PFSK-1 (cell line): ENCODE measurements at regions not wholly inside any gene's neighbourhood (a gene's known extent, or its start where the extent isn't known, plus 50 kb on each side); places are given as distances from the start of the nearest gene placed in this dataset.

Experiments
- FOXP2 ChIP-seq: optimal IDR thresholded peaks from 2 replicates; pipeline ENCODE3; 2011; ENCODE audit warnings: borderline replicate concordance, control low read depth, inconsistent platforms; ENCODE audit not compliant: insufficient read depth; ENCODE audit errors: extremely low read length, extremely low read depth
- POLR2AphosphoS5 ChIP-seq: IDR thresholded peaks from 2 replicates; pipeline ENCODE4 v1.6.1; 2012; ENCODE audit warnings: low read depth, mild to moderate bottlenecking, control low read depth, low read length, moderate library complexity
- SIN3A ChIP-seq: IDR thresholded peaks from 2 replicates; pipeline ENCODE4 v1.6.1; 2012; ENCODE audit warnings: mild to moderate bottlenecking, low read length, moderate library complexity, borderline replicate concordance; ENCODE audit not compliant: insufficient read depth
- TAF1 ChIP-seq: IDR thresholded peaks from 2 replicates; pipeline ENCODE4 v1.6.1; 2012; ENCODE audit warnings: low read length, control low read depth, borderline replicate concordance; ENCODE audit not compliant: insufficient read depth
- TF ChIP-seq, protein P1 (sequence below), 2 experiments: IDR thresholded peaks; 2 replicates each; pipeline versions ENCODE4 v1.6.1 to v1.8.0; 2011 to 2012; ENCODE audit warnings: low read depth in 2 of 2, low read length in 2 of 2, control low read depth in 1 of 2, inconsistent platforms in 1 of 2, mild to moderate bottlenecking in 1 of 2, moderate library complexity in 1 of 2; ENCODE audit not compliant: insufficient read depth in 1 of 2

DNA sequence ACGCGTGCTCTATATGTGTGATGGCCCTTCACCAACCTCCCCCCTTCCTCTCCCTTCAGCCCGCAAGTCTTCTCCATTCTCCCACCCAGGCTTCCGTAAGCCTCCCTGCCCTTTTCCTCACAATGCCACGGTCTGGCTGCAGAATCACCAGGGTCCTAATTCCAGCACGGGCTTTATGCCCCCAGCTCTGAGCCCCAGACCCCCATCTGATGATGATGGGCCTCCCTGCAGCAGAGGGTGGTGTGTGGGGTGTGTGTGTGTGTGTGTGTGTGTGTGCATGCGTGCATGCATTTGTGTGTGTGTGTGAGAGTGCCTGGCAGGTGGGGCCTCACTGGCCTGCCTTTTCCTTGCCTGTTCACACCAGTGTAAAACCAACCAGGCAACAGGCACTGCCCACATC, 109.9 kb downstream of the OAT start:
- TF ChIP-seq TAF1: no peak
- TF ChIP-seq FOXP2: no peak
- TF ChIP-seq, protein P1, sequence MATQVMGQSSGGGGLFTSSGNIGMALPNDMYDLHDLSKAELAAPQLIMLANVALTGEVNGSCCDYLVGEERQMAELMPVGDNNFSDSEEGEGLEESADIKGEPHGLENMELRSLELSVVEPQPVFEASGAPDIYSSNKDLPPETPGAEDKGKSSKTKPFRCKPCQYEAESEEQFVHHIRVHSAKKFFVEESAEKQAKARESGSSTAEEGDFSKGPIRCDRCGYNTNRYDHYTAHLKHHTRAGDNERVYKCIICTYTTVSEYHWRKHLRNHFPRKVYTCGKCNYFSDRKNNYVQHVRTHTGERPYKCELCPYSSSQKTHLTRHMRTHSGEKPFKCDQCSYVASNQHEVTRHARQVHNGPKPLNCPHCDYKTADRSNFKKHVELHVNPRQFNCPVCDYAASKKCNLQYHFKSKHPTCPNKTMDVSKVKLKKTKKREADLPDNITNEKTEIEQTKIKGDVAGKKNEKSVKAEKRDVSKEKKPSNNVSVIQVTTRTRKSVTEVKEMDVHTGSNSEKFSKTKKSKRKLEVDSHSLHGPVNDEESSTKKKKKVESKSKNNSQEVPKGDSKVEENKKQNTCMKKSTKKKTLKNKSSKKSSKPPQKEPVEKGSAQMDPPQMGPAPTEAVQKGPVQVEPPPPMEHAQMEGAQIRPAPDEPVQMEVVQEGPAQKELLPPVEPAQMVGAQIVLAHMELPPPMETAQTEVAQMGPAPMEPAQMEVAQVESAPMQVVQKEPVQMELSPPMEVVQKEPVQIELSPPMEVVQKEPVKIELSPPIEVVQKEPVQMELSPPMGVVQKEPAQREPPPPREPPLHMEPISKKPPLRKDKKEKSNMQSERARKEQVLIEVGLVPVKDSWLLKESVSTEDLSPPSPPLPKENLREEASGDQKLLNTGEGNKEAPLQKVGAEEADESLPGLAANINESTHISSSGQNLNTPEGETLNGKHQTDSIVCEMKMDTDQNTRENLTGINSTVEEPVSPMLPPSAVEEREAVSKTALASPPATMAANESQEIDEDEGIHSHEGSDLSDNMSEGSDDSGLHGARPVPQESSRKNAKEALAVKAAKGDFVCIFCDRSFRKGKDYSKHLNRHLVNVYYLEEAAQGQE (IDR thresholded peaks at IDR 0.05; ENCODE audit: insufficient read depth in 1 of 2, low read depth in 2 of 2, low read length in 2 of 2): no peak
- no peak for TF ChIP-seq SIN3A
- no peak for TF ChIP-seq POLR2AphosphoS5

DNA sequence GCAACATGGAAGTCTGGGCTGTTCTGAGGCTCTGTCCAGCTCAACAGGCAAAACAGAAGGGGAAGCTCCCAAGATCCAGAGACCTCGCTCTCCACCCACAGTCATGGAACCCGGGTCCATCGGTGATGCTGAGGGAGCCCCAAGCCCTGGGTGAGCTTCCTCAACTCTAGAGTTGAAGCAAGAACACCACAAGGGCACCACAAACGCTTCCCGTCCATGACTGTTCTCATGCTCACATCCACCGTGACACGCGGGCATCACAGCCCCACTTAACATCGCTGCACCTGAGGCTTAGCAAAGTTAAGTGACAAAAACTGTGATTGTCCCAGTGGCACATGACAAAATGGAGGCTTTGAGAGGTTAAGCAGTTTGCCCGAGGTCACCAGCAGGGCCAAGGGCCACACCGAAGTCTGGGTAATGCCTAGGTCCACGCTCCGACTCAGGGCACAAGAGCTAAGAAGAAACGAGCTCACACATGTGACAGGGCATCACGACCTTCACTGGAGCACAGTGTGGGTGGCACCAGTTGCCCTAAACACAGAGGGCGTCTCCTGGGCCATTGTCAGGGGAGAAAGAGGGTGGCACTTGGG, 110.6 kb downstream of the OAT start:
- TF ChIP-seq POLR2AphosphoS5: no peak
- no peak for TF ChIP-seq SIN3A
- TF ChIP-seq TAF1: no peak
- TF ChIP-seq, protein P1 (IDR thresholded peaks at IDR 0.05; ENCODE audit: insufficient read depth in 1 of 2, low read depth in 2 of 2, low read length in 2 of 2): no peak
- no peak for TF ChIP-seq FOXP2

DNA sequence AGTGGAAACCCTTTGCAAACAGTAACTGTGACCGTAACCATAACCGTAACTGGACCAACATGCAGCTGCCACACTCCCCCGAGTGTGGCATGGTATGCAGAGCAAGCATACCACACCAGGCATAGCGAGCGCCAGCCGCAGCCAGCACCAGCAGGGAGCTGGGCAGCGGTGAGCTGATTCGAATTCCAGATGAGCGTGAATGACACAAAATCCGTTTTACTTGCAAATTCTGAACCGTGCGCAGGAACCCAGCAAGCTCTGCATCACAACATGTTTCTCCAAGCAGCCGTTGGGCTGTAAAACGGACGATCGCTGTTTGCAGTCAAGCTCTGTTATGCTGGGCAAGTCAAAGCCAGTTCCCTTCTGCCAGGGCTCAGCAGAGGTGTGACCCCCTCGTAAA, 111.1 kb downstream of the OAT start:
- TF ChIP-seq FOXP2 (no peak), SIN3A (no peak), POLR2AphosphoS5 (no peak), TAF1 (no peak)
- TF ChIP-seq, protein P1 (IDR thresholded peaks at IDR 0.05; ENCODE audit: insufficient read depth in 1 of 2, low read depth in 2 of 2, low read length in 2 of 2): no peak

DNA sequence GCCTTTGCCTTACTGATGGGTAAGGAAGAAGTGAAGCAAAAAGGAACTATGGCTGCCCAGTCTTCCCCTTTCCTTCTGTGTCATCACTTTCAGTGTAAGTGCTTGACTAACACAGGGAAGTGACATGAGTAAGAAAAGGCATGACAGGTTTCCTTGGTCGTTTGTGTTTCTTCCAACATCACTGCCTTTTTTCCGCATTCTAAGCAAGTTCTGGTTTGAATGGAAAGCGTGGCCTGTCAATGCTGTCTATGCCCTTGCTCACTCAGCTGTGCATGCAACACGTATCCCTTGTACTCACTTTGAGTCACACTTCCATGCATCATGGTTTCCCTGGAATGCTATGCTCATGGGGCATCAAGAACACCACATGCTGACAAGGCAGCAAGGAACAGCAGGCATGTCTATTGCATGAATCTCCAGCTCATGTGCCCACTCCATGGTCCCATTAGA, 111.8 kb downstream of the OAT start:
- TF ChIP-seq TAF1 (no peak), FOXP2 (no peak), SIN3A (no peak), POLR2AphosphoS5 (no peak)
- TF ChIP-seq, protein P1 (IDR thresholded peaks at IDR 0.05; ENCODE audit: insufficient read depth in 1 of 2, low read depth in 2 of 2, low read length in 2 of 2): no peak

DNA sequence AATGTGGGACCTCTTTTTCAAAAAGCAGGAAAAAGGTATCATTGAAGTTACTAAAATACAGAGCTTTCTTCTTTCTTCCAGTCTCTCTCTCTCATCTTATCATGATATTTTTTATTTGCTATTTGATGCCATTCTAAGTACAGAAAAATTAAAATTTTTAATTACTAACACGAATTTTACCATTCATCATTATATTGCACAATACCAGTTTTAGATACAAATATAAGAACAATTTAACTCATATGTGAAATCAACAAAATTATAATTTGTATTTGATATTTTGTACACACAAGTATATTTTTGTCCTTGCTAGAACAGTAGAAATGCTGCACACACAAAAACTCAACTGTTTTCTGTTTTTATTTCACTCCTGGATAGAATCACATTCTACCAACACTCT, 112.2 kb downstream of the OAT start:
- TF ChIP-seq POLR2AphosphoS5: no peak
- TF ChIP-seq SIN3A: no peak
- TF ChIP-seq, protein P1 (IDR thresholded peaks at IDR 0.05; ENCODE audit: insufficient read depth in 1 of 2, low read depth in 2 of 2, low read length in 2 of 2): no peak
